Psoas muscle (tissue), 7 donors: ENCODE measurements at regions not wholly inside any gene's neighbourhood (a gene's known extent, or its start where the extent isn't known, plus 50 kb on each side); places are given as distances from the start of the nearest gene placed in this dataset.

Experiments
- ATAC-seq, 4 donors: fragments of 200-7000 bp; cut with Tn5 transposase; one replicate each; pipeline ENCODE4 v1.9.1; 2020; ENCODE audit warnings: moderate library complexity in 3 of 4, mild to moderate bottlenecking in 2 of 4
- DNase-seq, 2 donors: peaks; one replicate each; pipeline ENCODE4 v3.0.0-alpha.2; 2020
- H3K27ac ChIP-seq: fragments of 200-600 bp; one replicate; pipeline ENCODE4 v1.8.0; 2022
- H3K27me3 ChIP-seq, 3 donors: fragments of 200-600 bp in 1 of 3; one replicate each; pipeline versions ENCODE4 v1.6.1 to v1.8.0; 2013 to 2022; ENCODE audit warnings: low read length in 2 of 3, mild to moderate bottlenecking in 2 of 3, moderate library complexity in 1 of 3; ENCODE audit not compliant: insufficient read depth in 3 of 3
- H3K36me3 ChIP-seq, 2 donors: fragments of 200-600 bp in 1 of 2; one replicate each; pipeline versions ENCODE4 v1.6.1 to v1.8.0; 2013 to 2022; ENCODE audit warnings: low read depth in 1 of 2, mild to moderate bottlenecking in 1 of 2, moderate library complexity in 1 of 2; ENCODE audit not compliant: insufficient read depth in 1 of 2
- H3K4me1 ChIP-seq: fragments of 200-600 bp; one replicate; pipeline ENCODE4 v1.8.0; 2022
- H3K4me3 ChIP-seq: fragments of 200-600 bp; one replicate; pipeline ENCODE4 v1.8.0; 2022; ENCODE audit warnings: mild to moderate bottlenecking
- H3K9me3 ChIP-seq: fragments of 200-600 bp; one replicate; pipeline ENCODE4 v1.8.0; 2022
- WGBS, 3 donors: extraction: QIAGEN DNeasy Blood & Tissue Kit; methylation state at CpG; one replicate each; pipeline versions ENCODE4 v1.1.6 to v1.1.7; 2013; 5-methylcytosine and 5-hydroxymethylcytosine counted together
- intact Hi-C, 2 donors: fragments of 100-400 bp; cut with DNase I; formaldehyde crosslinking; loops; one replicate each; pipeline versions ENCODE4 v1.11.0 to v1.14.2; 2022
- TF ChIP-seq, protein P1 (sequence below): fragments of 200-600 bp; IDR thresholded peaks from one replicate; pipeline ENCODE4 v1.8.0; 2022; ENCODE audit warnings: antibody characterized with exemption
- donor health status: healthy with polysubstance abuse.
- donor health status: DM: no; HTN: no; CAD: no; lungs with moderate emphysema.
- donor health status: Bipolar disorder and iron deficiency.
- donor health status: healthy.
- donor health status: DM: yes; HTN: yes; CAD: no.
- donor health status: DM: no; HTN: no; CAD: no.
- donor health status: DM: yes; HTN: yes; CAD: no.

- 82 to 89% (median 88%) methylated on average over 3 of the region's 3 CpGs for WGBS, 3 donors
Measured at GRCh38 chr6:20029979-20030378, 182.3 kb downstream of the MBOAT1 start.

GRCh38 chr6:20031342-20031741 is 180.9 kb downstream of the MBOAT1 start:
- Histone ChIP-seq H3K4me1 (peaks cover 4% of the 10 kb centered on the region), H3K36me3 (no peaks in the 10 kb centered on the region), H3K4me3 (no peak overlapping the region), H3K27me3 (peaks cover 0 to 7% (median 0%) of the 10 kb centered on the region in 3 donors), H3K9me3 (no peaks in the 10 kb centered on the region), H3K27ac (no peak overlapping the region)
- intact Hi-C loops = no loop called here
- DNase-seq (no peak), ATAC-seq (no peak)
- 94 to 95% (median 94%) methylated on average over 4 of the region's 4 CpGs for WGBS, 3 donors
- TF ChIP-seq, protein P1, sequence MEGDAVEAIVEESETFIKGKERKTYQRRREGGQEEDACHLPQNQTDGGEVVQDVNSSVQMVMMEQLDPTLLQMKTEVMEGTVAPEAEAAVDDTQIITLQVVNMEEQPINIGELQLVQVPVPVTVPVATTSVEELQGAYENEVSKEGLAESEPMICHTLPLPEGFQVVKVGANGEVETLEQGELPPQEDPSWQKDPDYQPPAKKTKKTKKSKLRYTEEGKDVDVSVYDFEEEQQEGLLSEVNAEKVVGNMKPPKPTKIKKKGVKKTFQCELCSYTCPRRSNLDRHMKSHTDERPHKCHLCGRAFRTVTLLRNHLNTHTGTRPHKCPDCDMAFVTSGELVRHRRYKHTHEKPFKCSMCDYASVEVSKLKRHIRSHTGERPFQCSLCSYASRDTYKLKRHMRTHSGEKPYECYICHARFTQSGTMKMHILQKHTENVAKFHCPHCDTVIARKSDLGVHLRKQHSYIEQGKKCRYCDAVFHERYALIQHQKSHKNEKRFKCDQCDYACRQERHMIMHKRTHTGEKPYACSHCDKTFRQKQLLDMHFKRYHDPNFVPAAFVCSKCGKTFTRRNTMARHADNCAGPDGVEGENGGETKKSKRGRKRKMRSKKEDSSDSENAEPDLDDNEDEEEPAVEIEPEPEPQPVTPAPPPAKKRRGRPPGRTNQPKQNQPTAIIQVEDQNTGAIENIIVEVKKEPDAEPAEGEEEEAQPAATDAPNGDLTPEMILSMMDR = no peak

More at GRCh38 chr6:20029979-20030378, 182.3 kb downstream of the MBOAT1 start:
- peaks cover 4% of the 10 kb centered on the region for H3K4me1 ChIP-seq
- ATAC-seq (peak in 1 of 4 donors; percentile 64), DNase-seq (no peak)
- no peak overlapping the region for H3K27ac ChIP-seq
- no peak overlapping the region for H3K4me3 ChIP-seq
- H3K9me3 ChIP-seq = no peaks in the 10 kb centered on the region
- TF ChIP-seq, protein P1 = no peak
- no peaks in the 10 kb centered on the region for H3K36me3 ChIP-seq
- intact Hi-C loops = no loop called here
- H3K27me3 ChIP-seq = peaks cover 0 to 7% (median 0%) of the 10 kb centered on the region in 3 donors

- H3K4me3 ChIP-seq = no peak overlapping the region
- H3K4me1 ChIP-seq = peaks cover 4% of the 10 kb centered on the region
- H3K27me3 ChIP-seq = peaks cover 0 to 7% (median 0%) of the 10 kb centered on the region in 3 donors
- ATAC-seq (no peak), DNase-seq (no peak)
- TF ChIP-seq, protein P1 = no peak
- H3K27ac ChIP-seq = no peak overlapping the region
- no peaks in the 10 kb centered on the region for H3K36me3 ChIP-seq
- H3K9me3 ChIP-seq = no peaks in the 10 kb centered on the region
- intact Hi-C loops = no loop called here
- WGBS, 3 donors = 77 to 85% (median 81%) methylated on average over 8 of the region's 8 CpGs
Measured at GRCh38 chr6:20033697-20034407, 178.4 kb downstream of the MBOAT1 start.

DNA sequence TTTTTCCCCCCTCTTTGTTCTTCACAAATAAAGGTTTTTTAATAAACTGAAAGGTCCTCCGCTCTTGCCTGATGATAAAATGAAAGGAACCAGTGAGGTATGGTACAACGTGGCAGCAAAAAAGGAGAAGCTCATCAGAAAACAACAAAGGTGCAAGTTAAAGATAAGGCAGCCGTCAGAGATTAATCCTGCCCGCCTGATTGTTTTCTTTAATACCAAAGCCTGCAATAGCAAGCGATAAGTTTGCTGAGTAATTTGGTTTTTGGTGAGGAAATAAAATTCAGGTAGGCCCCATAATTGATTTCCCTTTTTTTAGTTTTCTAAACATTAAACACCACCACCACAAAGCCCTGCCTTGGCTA is 177.9 kb downstream of the MBOAT1 start:
- no peaks in the 10 kb centered on the region for H3K9me3 ChIP-seq
- no peak overlapping the region for H3K4me3 ChIP-seq
- no peak overlapping the region for H3K27ac ChIP-seq
- no peaks in the 10 kb centered on the region for H3K4me1 ChIP-seq
- DNase-seq = no peak
- TF ChIP-seq, protein P1 = no peak
- WGBS, 3 donors = 74 to 78% (median 75%) methylated on average over 5 of the region's 5 CpGs
- H3K27me3 ChIP-seq = peaks cover 0 to 7% (median 0%) of the 10 kb centered on the region in 3 donors
- no peak for ATAC-seq
- no peaks in the 10 kb centered on the region for H3K36me3 ChIP-seq
- intact Hi-C loops = no loop called here
